Body of pancreas (tissue), 4 donors: ENCODE measurements at regions not wholly inside any gene's neighbourhood (a gene's known extent, or its start where the extent isn't known, plus 50 kb on each side); places are given as distances from the start of the nearest gene placed in this dataset.

Experiments
- POLR2A ChIP-seq, 3 donors: fragments of 450-650 bp; IDR thresholded peaks; one replicate each; pipeline ENCODE4 v1.6.1; 2016; ENCODE audit warnings: antibody characterized with exemption in 3 of 3, mild to moderate bottlenecking in 2 of 3
- TF ChIP-seq, protein P1 (sequence below), 7 experiments: fragments of 450-650 bp in 4 of 7; fragments of 200-600 bp in 3 of 7; sonication (generic) in 3 of 7; IDR thresholded peaks; one replicate each; pipeline ENCODE4 v1.5.1; 2016 to 2019; ENCODE audit warnings: antibody characterized with exemption in 7 of 7

DNA sequence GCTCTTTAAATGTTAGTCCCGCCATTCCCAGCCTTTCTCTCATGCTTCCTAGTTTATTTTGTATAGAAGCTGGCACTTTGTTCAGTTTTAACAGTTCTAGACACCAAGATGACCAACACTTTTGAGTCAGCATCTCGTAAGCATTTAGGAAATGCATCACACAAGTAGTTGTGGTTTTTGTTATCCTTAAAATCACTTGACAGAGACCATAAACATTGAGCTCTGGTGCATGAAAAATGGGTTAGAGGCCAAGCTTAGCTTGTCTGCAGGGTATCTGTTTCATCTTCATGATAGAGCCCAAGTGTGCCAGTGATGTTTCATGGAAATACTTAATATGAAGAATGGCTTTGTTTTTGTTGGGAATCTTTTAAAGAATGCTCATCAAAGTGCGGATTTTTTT, 159.7 kb downstream of the DISP1 start:
- no peak for TF ChIP-seq POLR2A (IDR thresholded peaks at IDR 0.05)
- TF ChIP-seq, protein P1, sequence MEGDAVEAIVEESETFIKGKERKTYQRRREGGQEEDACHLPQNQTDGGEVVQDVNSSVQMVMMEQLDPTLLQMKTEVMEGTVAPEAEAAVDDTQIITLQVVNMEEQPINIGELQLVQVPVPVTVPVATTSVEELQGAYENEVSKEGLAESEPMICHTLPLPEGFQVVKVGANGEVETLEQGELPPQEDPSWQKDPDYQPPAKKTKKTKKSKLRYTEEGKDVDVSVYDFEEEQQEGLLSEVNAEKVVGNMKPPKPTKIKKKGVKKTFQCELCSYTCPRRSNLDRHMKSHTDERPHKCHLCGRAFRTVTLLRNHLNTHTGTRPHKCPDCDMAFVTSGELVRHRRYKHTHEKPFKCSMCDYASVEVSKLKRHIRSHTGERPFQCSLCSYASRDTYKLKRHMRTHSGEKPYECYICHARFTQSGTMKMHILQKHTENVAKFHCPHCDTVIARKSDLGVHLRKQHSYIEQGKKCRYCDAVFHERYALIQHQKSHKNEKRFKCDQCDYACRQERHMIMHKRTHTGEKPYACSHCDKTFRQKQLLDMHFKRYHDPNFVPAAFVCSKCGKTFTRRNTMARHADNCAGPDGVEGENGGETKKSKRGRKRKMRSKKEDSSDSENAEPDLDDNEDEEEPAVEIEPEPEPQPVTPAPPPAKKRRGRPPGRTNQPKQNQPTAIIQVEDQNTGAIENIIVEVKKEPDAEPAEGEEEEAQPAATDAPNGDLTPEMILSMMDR (IDR thresholded peaks at IDR 0.05), result no peak
